B cell (primary cell): ENCODE measurements at regions not wholly inside any gene's neighbourhood (a gene's known extent, or its start where the extent isn't known, plus 50 kb on each side); places are given as distances from the start of the nearest gene placed in this dataset.

Experiments used
- ATAC-seq: fragments of 200-7000 bp; cut with Tn5 transposase; one replicate; pipeline ENCODE4 v1.10.0; 2021; ENCODE audit warnings: low read depth, mild to moderate bottlenecking, moderate number of reproducible peaks, moderate library complexity
- CTCF ChIA-PET: fragments of 350-600 bp; sonication (Branson Sonifier 250); formaldehyde crosslinking; loops from one replicate; lab custom pipeline; 2021; ENCODE audit warnings: antibody characterized with exemption, inconsistent platforms; lab: Charles Lee
- POLR2A ChIA-PET: fragments of 350-600 bp; sonication (Branson Sonifier 250); formaldehyde crosslinking; loops from one replicate; lab custom pipeline; 2021; ENCODE audit warnings: antibody characterized with exemption; lab: Charles Lee
- DNase-seq: peaks from one replicate; pipeline ENCODE4 v3.0.0; 2013
- H2AFZ ChIP-seq: 2 replicates; pipeline ENCODE4 v1.6.1; 2012; ENCODE audit warnings: mild to moderate bottlenecking, low read depth, low read length; ENCODE audit not compliant: insufficient read depth, poor library complexity, severe bottlenecking
- H3K27ac ChIP-seq, 2 donors: 1 replicate in 1 of 2; 2 replicates in 1 of 2; pipeline ENCODE4 v1.5.1; 2012 to 2013; ENCODE audit warnings: low read length in 2 of 2, mild to moderate bottlenecking in 2 of 2, moderate library complexity in 1 of 2
- H3K27me3 ChIP-seq, 4 experiments: fragments of 200-600 bp in 1 of 4; sonication (generic) in 1 of 4; replicated peaks in 1 of 4; 1 replicate in 2 of 4; 2 replicates in 2 of 4; pipeline versions ENCODE4 v1.6.1 to v1.7.0; 2013 to 2016; ENCODE audit warnings: low read length in 3 of 4, mild to moderate bottlenecking in 2 of 4, mixed read lengths in 1 of 4, moderate library complexity in 1 of 4; ENCODE audit not compliant: insufficient read depth in 4 of 4, control insufficient read depth in 3 of 4; ENCODE audit errors: control extremely low read depth in 1 of 4
- H3K36me3 ChIP-seq, 2 experiments: replicated peaks in 1 of 2; 1 replicate in 1 of 2; 2 replicates in 1 of 2; pipeline versions ENCODE4 v1.6.1 to v1.7.1; 2013; ENCODE audit warnings: low read length in 1 of 2; ENCODE audit not compliant: insufficient read depth in 2 of 2, control insufficient read depth in 1 of 2; ENCODE audit errors: control extremely low read depth in 1 of 2, extremely low read depth in 1 of 2
- H3K4me1 ChIP-seq, 2 donors: fragments of 200-600 bp in 1 of 2; sonication (generic) in 1 of 2; 1 replicate in 1 of 2; 2 replicates in 1 of 2; pipeline versions ENCODE4 v1.5.1 to v1.6.1; 2013 to 2017; ENCODE audit warnings: low read length in 2 of 2; ENCODE audit not compliant: control insufficient read depth in 2 of 2, insufficient read depth in 2 of 2
- H3K4me2 ChIP-seq: replicated peaks from 2 replicates; pipeline ENCODE3; 2012; ENCODE audit warnings: mild to moderate bottlenecking, low read depth, low read length; ENCODE audit not compliant: poor library complexity, severe bottlenecking
- H3K4me3 ChIP-seq, 5 experiments: fragments of 200-600 bp in 1 of 5; sonication (generic) in 1 of 5; 1 replicate in 3 of 5; 2 replicates in 2 of 5; pipeline versions ENCODE4 v1.5.1 to v1.7.0; 2011 to 2016; ENCODE audit warnings: low read length in 4 of 5, mild to moderate bottlenecking in 4 of 5, low read depth in 2 of 5, control low read depth in 1 of 5, moderate library complexity in 1 of 5; ENCODE audit not compliant: insufficient read depth in 1 of 5; ENCODE audit errors: control extremely low read depth in 1 of 5, extremely low read depth in 1 of 5
- H3K79me2 ChIP-seq: fragments of 200-600 bp; sonication (generic); one replicate; pipeline ENCODE4 v1.6.0; 2016; ENCODE audit warnings: low read length; ENCODE audit not compliant: control insufficient read depth, insufficient read depth
- H3K9ac ChIP-seq: fragments of 200-600 bp; sonication (generic); 2 replicates; pipeline ENCODE4 v1.6.1; 2017; ENCODE audit warnings: mild to moderate bottlenecking, low read length, moderate library complexity
- H3K9me3 ChIP-seq, 3 donors: one replicate each; pipeline versions ENCODE4 v1.6.1 to v1.7.1; 2013; ENCODE audit warnings: low read length in 2 of 3; ENCODE audit not compliant: control insufficient read depth in 2 of 3, insufficient read depth in 1 of 3; ENCODE audit errors: control extremely low read depth in 1 of 3
- H4K20me1 ChIP-seq: 2 replicates; pipeline ENCODE4 v1.6.0; 2012; ENCODE audit warnings: mild to moderate bottlenecking, low read length; ENCODE audit not compliant: insufficient read depth, control insufficient read depth, poor library complexity, severe bottlenecking
- H3K27ac Mint-ChIP-seq: one replicate; pipeline ENCODE4 v1.8.0; 2021; ENCODE audit warnings: mixed read lengths
- H3K27me3 Mint-ChIP-seq: one replicate; pipeline ENCODE4 v1.8.0; 2021; ENCODE audit warnings: mixed read lengths
- H3K4me1 Mint-ChIP-seq: one replicate; pipeline ENCODE4 v1.8.0; 2021; ENCODE audit warnings: mixed read lengths
- H3K4me3 Mint-ChIP-seq: one replicate; pipeline ENCODE4 v1.8.0; 2021; ENCODE audit warnings: mixed read lengths
- H3K9me3 Mint-ChIP-seq: one replicate; pipeline ENCODE4 v1.8.0; 2022; ENCODE audit warnings: mixed read lengths; ENCODE audit not compliant: insufficient read depth
- CTCF ChIP-seq: fragments of 200-600 bp; IDR thresholded peaks from one replicate; pipeline ENCODE4 v1.8.0; 2022; ENCODE audit warnings: antibody characterized with exemption, mild to moderate bottlenecking
- EZH2 ChIP-seq: IDR thresholded peaks from 2 replicates; pipeline ENCODE4 v1.6.1; 2012; ENCODE audit warnings: borderline replicate concordance, low read depth, mild to moderate bottlenecking, moderate library complexity, low read length; ENCODE audit not compliant: insufficient read depth, poor library complexity, severe bottlenecking
- WGBS: methylation state at CpG from one replicate; pipeline ENCODE4 v1.1.5; 2013; ENCODE audit warnings: missing lambda C conversion rate; ENCODE audit not compliant: insufficient coverage; 5-methylcytosine and 5-hydroxymethylcytosine counted together
- intact Hi-C: fragments of 100-400 bp; cut with micrococcal nuclease; formaldehyde crosslinking; loops from one replicate; pipeline ENCODE4 v1.10.0; 2022

- H3K4me2 ChIP-seq: no peak overlapping the region
- ATAC-seq (no peak), DNase-seq (no peak)
- no peak overlapping the region for H3K9ac ChIP-seq
- H3K9me3 Mint-ChIP-seq: peaks cover 6% of the 10 kb centered on the region
- H3K4me3 Mint-ChIP-seq: no peak overlapping the region
- CTCF ChIA-PET: no interaction called here
- no peak overlapping the region for H2AFZ ChIP-seq
- intact Hi-C loops: no loop called here
- no peaks in the 10 kb centered on the region for H3K9me3 ChIP-seq
- H3K79me2 ChIP-seq: no peaks in the 10 kb centered on the region
- H3K4me1 Mint-ChIP-seq: no peaks in the 10 kb centered on the region
- no peaks in the 10 kb centered on the region for H3K27me3 Mint-ChIP-seq
- no peaks in the 10 kb centered on the region for H3K4me1 ChIP-seq
- H3K27ac ChIP-seq: no peak overlapping the region
- POLR2A ChIA-PET: no interaction called here
- no peak overlapping the region for H3K27ac Mint-ChIP-seq
- TF ChIP-seq CTCF: no peak
- no peak for TF ChIP-seq EZH2
- H4K20me1 ChIP-seq: no peaks in the 10 kb centered on the region
- no peaks in the 10 kb centered on the region for H3K36me3 ChIP-seq
- H3K4me3 ChIP-seq: no peak overlapping the region
- no peaks in the 10 kb centered on the region for H3K27me3 ChIP-seq
These were observed 190.2 kb upstream of the BRINP3 start for GRCh38 chr1:190667914-190668313.

- H3K36me3 ChIP-seq: no peaks in the 10 kb centered on the region
- H3K9ac ChIP-seq: no peak overlapping the region
- no peak for TF ChIP-seq EZH2
- TF ChIP-seq CTCF: no peak
- no peak overlapping the region for H3K4me2 ChIP-seq
- no peak for DNase-seq
- H4K20me1 ChIP-seq: no peaks in the 10 kb centered on the region
- ATAC-seq: no peak
- no peaks in the 10 kb centered on the region for H3K27me3 Mint-ChIP-seq
- no peak overlapping the region for H3K4me3 Mint-ChIP-seq
- no peak overlapping the region for H2AFZ ChIP-seq
- ChIA-PET POLR2A (no interaction called here), CTCF (no interaction called here)
- H3K27me3 ChIP-seq: no peaks in the 10 kb centered on the region
- H3K4me1 Mint-ChIP-seq: no peaks in the 10 kb centered on the region
- no peak overlapping the region for H3K27ac Mint-ChIP-seq
- H3K9me3 Mint-ChIP-seq: no peaks in the 10 kb centered on the region
- no CpG with 5 or more reads among the region's 4 CpGs for WGBS
- no peaks in the 10 kb centered on the region for H3K79me2 ChIP-seq
- H3K4me1 ChIP-seq: no peaks in the 10 kb centered on the region
- intact Hi-C loops: no loop called here
- no peaks in the 10 kb centered on the region for H3K9me3 ChIP-seq
- no peak overlapping the region for H3K4me3 ChIP-seq
- no peak overlapping the region for H3K27ac ChIP-seq
These were observed 201.4 kb upstream of the BRINP3 start for GRCh38 chr1:190679044-190679443.
